HS-27A (cell line): ENCODE measurements at regions not wholly inside any gene's neighbourhood (a gene's known extent, or its start where the extent isn't known, plus 50 kb on each side); places are given as distances from the start of the nearest gene placed in this dataset.
"Not testable (repeated sequence)": the region's sequence is repeated elsewhere in the genome, so short reads cannot be mapped to it uniquely, and the experiment has no call there.

Experiments
- DNase-seq: peaks from one replicate; pipeline ENCODE4 v3.0.0-alpha.2; 2012; ENCODE audit warnings: low read depth, missing footprints

- no peak for DNase-seq
Measured at GRCh38 chr18:56488739-56489138, 149.7 kb downstream of the TXNL1 start.

DNA sequence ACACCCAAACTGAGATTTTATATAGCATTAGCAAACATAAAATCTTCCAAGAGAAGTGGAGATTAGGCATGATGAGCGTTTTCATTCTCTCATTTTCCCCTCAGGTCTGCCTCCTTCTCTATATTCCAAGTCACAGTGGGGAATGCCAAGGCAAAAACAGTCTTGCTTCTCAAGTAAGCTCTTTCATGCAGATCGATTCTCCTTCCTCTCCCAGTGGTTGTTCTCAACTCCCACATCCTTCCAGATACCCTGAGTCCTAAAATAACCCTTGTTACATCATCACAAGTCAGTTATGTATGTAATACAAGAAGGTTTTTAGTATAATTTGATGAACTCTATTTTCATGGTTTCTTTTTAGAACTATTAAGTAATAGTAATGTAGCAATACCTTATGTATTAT, 150.6 kb downstream of the TXNL1 start:
- no peak for DNase-seq

DNA sequence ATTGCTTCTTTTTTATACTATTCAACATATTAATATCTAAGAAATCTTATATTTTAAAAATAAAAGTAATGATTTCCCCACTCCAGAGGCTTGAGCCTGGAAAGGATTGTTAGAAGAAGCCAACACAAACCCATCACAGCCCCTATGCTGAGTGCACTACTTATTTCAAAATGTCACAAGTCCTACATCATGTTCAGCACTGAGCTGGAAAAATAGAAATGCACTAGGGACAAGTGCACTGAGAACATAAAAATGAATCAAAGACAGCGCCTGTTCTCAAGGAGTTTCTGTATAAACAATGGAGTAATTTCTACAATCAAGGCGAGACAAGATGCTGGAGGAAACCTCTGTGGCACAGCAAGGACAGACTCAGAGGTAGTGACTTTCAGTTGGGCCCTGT, 155.0 kb downstream of the TXNL1 start:
- DNase-seq, result no peak

DNA sequence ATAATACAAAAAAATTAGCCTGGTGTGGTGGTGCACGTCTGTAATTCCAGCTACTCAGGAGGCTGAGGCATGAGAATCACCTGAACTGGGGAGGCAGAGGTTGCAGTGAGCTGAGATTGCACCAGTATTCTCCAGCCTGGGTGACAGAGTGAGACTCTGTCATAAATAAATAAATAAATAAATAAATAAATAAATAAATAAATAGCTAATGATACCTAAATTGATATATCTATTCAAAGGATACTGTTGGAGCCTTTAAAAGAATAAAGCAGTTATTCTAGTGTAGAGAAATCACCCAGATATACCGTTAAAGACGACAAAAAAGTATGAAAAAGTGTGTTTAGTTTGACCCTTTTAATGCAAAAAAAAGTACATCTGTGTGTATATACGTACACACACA, 155.6 kb downstream of the TXNL1 start:
- DNase-seq, result not testable (repeated sequence)

GRCh38 chr18:56481751-56482150, 156.6 kb downstream of the TXNL1 start:
- no peak for DNase-seq

- no peak for DNase-seq
Measured at GRCh38 chr18:56479841-56480240, 158.6 kb downstream of the TXNL1 start.

DNA sequence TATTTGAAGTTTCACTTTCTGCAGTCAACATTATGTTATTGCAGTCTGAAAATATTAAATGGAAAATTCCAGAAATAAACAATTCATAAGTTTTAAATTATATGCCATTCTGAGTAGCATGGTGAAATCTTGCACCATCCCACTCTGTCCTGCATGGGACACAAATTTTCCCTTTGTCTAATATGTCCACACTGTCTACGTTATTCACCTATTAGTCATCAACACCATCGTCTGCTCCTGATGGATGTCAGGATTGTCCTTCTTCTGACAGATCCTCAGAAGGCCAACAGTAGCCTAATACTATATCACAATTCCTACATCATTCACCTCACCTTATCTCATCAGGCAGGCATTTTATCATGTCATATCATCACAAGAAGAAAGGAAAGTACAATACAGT, 163.1 kb downstream of the TXNL1 start:
- DNase-seq, result no peak

- DNase-seq, result no peak
Measured at GRCh38 chr18:56473400-56474024, 164.9 kb downstream of the TXNL1 start.

- no peak for DNase-seq
Measured at GRCh38 chr18:56470406-56471351, 167.7 kb downstream of the TXNL1 start.

DNA sequence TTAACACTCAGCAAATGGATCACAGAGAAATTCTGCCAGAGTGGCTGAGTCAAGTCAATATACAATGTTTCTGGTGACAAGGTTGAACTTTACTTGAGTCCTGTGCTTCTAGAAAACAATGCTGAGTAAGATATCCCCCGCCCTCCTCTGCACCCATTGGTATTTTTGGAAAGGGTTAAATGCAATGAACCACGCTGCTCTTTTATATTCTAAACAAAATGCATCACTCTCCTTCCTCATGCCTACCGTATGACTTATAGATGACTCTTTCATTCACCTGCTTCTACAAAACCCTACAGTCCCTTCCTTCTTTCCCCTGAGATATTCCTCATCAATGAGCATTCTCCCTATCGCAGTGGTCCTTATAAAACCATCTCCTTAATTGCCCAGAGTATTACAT, 168.8 kb downstream of the TXNL1 start:
- no peak for DNase-seq

DNA sequence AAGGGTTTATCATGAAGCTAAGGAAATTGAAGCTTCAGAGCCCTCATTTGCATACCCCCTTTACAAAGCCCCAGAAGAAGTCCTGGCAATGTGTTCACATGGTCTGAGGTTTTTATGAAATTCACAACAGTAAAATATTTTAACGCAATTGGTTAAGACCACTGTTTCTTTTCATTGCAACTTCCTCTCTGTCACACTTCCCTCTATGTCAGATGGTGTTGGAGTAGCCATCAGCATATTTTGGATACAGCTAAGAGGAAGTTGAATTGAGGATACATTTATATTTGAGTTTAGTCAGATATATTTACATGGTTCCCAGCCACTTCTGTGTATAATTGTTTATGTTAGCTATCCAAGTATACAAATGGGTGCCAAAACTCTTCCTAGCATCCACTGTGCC, 170.0 kb downstream of the TXNL1 start:
- DNase-seq, result no peak

- no peak for DNase-seq
Measured at GRCh38 chr18:56462276-56462675, 176.1 kb downstream of the TXNL1 start.

DNA sequence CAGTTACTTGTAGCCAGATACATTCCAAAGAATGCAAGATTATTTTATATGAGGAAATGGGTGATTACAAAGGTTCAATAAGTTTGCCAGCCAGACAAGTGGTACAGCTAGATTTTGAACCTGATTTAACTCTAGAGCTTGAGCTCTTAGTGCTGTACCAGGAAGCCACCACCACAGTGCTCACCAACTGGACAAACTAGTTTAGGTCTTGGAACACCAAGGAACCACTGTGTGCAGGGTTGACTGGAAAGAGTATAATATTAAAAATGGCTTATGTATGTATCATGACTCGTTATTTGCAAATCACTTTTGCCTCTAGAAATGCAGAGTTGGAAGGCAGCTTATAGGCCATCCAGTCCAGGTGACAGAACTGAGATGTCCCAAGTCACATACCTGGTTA, 177.2 kb downstream of the TXNL1 start:
- no peak for DNase-seq

DNA sequence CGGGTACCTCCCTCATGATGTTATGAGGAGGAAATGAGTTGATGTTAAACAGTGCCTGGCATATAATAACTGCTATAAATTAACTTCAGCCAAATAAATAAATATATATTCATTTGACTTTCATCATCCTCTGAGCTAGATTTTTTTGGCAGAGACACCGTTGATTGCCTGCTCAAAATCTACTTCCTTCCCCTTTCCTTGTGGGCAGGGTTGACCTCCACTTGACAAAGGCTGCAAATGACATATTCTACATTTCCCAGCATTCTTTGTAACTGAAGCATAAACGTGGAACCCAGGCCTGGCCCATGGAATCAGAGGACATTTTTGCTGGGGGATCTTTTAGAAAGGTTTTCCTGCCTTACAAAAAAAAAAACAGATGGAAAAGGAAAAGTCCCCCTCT, 177.8 kb downstream of the TXNL1 start:
- no peak for DNase-seq

DNA sequence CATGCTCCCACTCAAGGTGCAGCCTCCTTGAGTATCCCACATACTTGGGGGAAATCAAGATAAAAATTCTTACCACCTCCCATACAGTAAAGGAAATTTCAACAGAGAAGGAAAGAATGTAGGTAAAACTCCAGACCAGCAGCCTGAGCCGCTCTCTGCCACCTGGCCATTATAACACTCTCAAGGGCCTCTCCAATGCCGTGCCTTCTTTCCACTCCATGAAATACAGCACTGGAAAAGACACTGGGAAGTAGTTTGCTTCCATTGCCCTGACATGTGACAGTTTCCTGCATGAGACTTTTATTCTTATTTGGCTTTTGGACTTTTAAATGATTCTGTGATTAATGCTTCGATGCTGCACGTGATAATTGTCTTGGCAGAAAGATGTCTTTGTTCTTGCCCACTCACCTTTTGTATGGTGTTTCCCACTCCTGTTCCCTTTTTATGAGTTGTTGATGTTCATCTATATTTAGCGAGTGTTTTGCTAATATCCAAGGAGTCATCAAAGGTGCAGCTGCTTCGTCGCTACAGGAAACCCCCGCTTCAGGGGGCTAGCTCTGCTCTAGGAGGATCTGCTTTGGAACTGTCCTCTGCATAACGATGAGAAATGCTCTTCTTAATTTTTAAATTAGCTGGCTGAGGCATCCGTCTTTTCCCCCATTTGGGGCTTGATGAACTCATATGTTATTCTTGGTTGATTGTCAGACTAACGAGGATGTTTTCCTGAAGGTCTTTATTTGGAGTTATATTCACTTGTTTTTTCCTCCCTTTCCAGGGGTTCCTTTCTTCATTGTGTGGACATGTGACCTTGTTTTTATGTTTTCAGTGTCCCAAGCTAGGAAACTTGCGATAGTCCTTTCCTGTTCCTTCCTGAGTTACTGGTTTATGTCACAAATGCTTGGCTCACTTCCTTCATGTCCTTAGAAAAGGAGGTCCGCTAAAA, 179.4 kb downstream of the TXNL1 start:
- no peak for DNase-seq

DNA sequence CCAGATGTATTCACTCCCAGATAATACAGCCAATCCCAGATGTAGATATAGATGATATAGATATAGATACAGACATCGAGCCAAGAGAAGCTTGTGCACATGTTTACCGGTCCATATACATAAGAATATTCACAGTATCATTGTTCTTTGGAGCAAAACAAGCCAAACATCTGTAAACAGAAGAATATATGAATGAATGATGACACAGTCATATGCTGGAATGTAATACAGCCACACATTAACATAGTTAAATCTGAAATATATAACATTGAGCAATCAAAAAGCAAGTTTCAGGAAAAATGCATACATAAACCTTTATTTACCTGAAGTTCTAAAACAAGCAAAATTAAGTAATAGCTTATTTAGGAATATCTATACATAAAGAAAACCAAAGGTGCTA, 182.5 kb downstream of the TXNL1 start:
- no peak for DNase-seq

DNA sequence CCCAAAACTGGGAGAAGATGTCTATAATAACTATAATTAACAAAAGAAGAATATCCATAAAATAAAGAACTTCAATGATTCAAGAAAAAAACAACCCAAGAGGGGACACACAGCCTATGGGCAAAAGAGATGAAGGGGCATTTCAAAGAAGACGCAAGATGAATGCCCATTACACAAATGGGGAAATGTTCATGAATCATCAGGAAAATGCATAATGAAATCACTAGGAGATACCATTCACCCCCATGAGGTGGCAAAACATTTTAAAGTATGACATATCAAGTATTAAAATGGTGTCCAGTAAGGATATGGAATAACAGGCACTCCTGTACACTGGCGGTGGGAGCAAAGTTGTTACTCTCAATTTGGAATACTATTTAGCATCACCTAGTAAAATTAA, 183.3 kb downstream of the TXNL1 start:
- DNase-seq, result no peak

GRCh38 chr18:56453631-56454030, 184.8 kb downstream of the TXNL1 start:
- DNase-seq, result no peak

- no peak for DNase-seq
Measured at GRCh38 chr18:56451188-56451587, 187.2 kb downstream of the TXNL1 start.

DNA sequence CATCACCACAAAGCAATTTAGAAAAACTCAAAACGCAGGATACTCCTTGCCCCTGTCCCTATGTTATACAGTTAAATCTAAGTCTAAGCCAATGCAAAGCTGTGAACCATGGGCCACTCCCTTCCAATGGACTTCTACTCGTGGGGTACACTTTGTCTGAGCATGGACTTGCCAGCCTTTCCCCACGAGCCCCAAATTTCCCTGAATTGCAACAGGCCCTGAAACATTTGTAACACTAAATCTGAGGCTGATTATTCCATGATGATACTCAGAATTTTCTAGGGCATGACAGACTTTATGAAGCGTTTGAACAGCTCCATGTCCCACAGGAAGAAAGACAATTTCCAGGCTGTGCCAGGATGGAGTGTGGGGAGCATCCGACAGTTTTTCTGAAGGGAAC, 189.6 kb downstream of the TXNL1 start:
- DNase-seq, result no peak

DNA sequence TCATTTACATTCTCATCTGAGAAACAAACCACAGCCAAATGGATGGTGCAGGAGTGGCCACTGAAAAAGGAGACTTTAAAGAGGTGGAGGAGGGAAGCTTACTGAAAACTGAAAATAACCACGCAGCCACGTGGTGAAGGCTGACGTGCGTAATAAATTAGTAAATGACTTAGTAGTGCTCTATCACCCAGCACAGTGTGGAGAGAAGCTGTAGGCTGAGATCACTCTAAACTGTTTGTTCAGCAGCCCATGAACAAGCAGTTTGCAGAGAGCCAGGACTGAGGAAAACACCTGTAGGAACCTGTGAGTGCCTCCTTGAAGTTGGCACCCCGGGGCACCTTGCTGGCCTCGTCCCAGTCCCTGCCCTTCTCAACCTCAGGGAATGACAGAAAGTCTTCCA, 193.0 kb downstream of the TXNL1 start:
- DNase-seq, result no peak

DNA sequence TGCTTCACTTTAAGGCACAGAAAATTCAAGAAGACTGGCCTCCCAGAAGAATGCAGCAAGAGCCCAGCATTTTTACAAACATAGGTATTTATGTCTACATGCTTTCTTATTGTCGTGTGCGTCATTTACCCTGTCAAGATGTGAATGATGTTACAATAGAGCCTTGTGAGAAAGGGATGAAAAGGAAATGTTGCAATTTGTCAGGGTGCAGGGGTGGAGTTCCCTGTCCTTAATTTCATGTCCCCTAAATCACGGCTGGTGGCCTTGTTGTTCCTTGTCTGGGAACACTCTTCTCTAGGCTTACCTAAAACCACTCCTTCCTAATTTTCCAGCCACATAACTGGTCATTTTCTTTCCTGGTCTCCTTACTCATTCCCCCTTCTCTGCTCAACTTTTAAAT, 194.2 kb downstream of the TXNL1 start:
- DNase-seq, result no peak
